ENCODE measurements at regions not wholly inside any gene's neighbourhood (a gene's known extent, or its start where the extent isn't known, plus 50 kb on each side); places are given as distances from the start of the nearest gene placed in this dataset.

- no peaks in the 10 kb centered on the region for H3K9me3 Mint-ChIP-seq (ENCODE audit: insufficient read depth)
- no peak overlapping the region for H3K27ac Mint-ChIP-seq
- ChIA-PET POLR2A (no interaction called here), CTCF (no interaction called here)
- H3K4me1 Mint-ChIP-seq (ENCODE audit: low read depth) = no peaks in the 10 kb centered on the region
- ATAC-seq = no peak
- no peaks in the 10 kb centered on the region for H3K27me3 Mint-ChIP-seq (ENCODE audit: low read depth)
- no peak overlapping the region for H3K4me3 Mint-ChIP-seq
- H3K36me3 Mint-ChIP-seq (ENCODE audit: low read depth) = no peaks in the 10 kb centered on the region
- DNase-seq = no peak
Observed at GRCh38 chr11:92859156-92859690, 110.2 kb upstream of the MTNR1B start.

GRCh38 chr11:92861634-92862033 is 107.8 kb upstream of the MTNR1B start:
- DNase-seq (no peak), ATAC-seq (no peak)
- Mint-ChIP-seq H3K27me3 (ENCODE audit: low read depth) (no peaks in the 10 kb centered on the region), H3K4me3 (no peak overlapping the region), H3K36me3 (ENCODE audit: low read depth) (no peaks in the 10 kb centered on the region), H3K4me1 (ENCODE audit: low read depth) (no peaks in the 10 kb centered on the region), H3K9me3 (ENCODE audit: insufficient read depth) (no peaks in the 10 kb centered on the region), H3K27ac (no peak overlapping the region)
- POLR2A ChIA-PET = no interaction called here
- CTCF ChIA-PET = no interaction called here

- H3K36me3 Mint-ChIP-seq (ENCODE audit: low read depth) = no peaks in the 10 kb centered on the region
- no peak overlapping the region for H3K27ac Mint-ChIP-seq
- no peak overlapping the region for H3K4me3 Mint-ChIP-seq
- no peak for ATAC-seq
- no peaks in the 10 kb centered on the region for H3K27me3 Mint-ChIP-seq (ENCODE audit: low read depth)
- ChIA-PET CTCF (no interaction called here), POLR2A (no interaction called here)
- no peaks in the 10 kb centered on the region for H3K9me3 Mint-ChIP-seq (ENCODE audit: insufficient read depth)
- H3K4me1 Mint-ChIP-seq (ENCODE audit: low read depth) = no peaks in the 10 kb centered on the region
- no peak for DNase-seq
Observed at GRCh38 chr11:92865352-92865751, 104.1 kb upstream of the MTNR1B start.

DNA sequence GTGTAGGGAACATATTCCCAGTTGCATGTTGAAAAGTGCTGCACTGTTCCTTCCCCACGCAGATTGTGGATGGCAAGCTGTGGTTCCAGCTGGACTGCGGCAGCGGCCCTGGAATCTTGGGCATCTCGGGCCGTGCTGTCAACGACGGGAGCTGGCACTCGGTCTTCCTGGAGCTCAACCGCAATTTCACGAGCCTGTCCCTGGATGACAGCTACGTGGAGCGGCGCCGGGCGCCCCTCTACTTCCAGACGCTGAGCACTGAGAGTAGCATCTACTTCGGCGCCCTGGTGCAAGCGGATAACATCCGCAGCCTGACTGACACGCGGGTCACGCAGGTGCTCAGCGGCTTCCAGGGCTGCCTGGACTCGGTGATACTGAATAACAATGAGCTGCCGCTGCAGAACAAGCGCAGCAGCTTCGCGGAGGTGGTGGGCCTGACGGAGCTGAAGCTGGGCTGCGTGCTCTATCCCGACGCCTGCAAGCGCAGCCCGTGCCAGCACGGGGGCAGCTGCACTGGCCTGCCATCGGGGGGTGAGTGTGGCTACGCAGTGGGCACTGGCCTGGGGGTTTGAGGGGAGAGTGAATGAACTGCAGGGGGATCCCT is 102.7 kb upstream of the MTNR1B start:
- Mint-ChIP-seq H3K27ac (no peak overlapping the region), H3K9me3 (ENCODE audit: insufficient read depth) (no peaks in the 10 kb centered on the region), H3K4me1 (ENCODE audit: low read depth) (no peaks in the 10 kb centered on the region), H3K36me3 (ENCODE audit: low read depth) (no peaks in the 10 kb centered on the region), H3K27me3 (ENCODE audit: low read depth) (no peaks in the 10 kb centered on the region), H3K4me3 (no peak overlapping the region)
- CTCF ChIA-PET = no interaction called here
- no peak for DNase-seq
- no peak for ATAC-seq
- POLR2A ChIA-PET = no interaction called here

DNA sequence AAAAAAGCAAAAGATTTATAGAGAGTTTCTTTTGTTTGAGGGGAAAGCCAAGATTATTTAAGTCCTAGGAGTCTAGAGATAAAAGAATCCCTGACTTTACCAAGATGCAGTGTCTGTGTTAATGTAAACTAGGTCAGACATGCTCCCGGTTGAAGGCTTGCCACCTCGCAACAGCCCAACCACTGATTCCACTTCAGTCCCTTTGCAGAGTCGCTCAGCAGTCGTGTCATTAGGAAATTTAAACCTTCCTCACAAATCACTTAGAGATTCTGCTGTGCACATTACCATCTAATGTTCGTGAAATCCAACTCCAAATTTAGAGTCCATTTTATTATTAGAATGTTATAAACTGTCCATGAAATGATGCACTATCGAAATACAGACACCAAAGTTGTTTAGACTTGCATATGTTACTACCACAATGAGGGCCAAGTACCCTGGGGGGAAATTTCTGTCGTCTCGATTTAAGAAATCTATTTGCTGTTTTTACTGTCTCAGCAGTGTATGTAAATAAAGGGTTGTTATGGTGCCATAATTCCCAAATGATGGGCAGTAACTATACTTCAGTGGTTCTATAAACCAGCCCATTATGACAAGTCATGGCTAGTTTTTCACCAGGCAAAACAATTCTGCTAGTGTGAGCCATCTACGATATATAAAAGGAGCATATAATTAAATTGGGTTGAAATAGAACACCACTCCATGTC is 101.4 kb upstream of the MTNR1B start:
- no peaks in the 10 kb centered on the region for H3K27me3 Mint-ChIP-seq (ENCODE audit: low read depth)
- POLR2A ChIA-PET = no interaction called here
- no peak overlapping the region for H3K4me3 Mint-ChIP-seq
- no peak overlapping the region for H3K27ac Mint-ChIP-seq
- H3K4me1 Mint-ChIP-seq (ENCODE audit: low read depth) = no peaks in the 10 kb centered on the region
- no peaks in the 10 kb centered on the region for H3K9me3 Mint-ChIP-seq (ENCODE audit: insufficient read depth)
- ATAC-seq (no peak), DNase-seq (no peak)
- no peaks in the 10 kb centered on the region for H3K36me3 Mint-ChIP-seq (ENCODE audit: low read depth)
- CTCF ChIA-PET = no interaction called here

GRCh38 chr11:92869716-92870115 is 99.7 kb upstream of the MTNR1B start:
- Mint-ChIP-seq H3K4me1 (ENCODE audit: low read depth) (no peaks in the 10 kb centered on the region), H3K36me3 (ENCODE audit: low read depth) (no peaks in the 10 kb centered on the region), H3K9me3 (ENCODE audit: insufficient read depth) (no peaks in the 10 kb centered on the region), H3K4me3 (no peak overlapping the region), H3K27me3 (ENCODE audit: low read depth) (no peaks in the 10 kb centered on the region), H3K27ac (no peak overlapping the region)
- CTCF ChIA-PET = no interaction called here
- POLR2A ChIA-PET = no interaction called here
- no peak for DNase-seq
- ATAC-seq = no peak

DNA sequence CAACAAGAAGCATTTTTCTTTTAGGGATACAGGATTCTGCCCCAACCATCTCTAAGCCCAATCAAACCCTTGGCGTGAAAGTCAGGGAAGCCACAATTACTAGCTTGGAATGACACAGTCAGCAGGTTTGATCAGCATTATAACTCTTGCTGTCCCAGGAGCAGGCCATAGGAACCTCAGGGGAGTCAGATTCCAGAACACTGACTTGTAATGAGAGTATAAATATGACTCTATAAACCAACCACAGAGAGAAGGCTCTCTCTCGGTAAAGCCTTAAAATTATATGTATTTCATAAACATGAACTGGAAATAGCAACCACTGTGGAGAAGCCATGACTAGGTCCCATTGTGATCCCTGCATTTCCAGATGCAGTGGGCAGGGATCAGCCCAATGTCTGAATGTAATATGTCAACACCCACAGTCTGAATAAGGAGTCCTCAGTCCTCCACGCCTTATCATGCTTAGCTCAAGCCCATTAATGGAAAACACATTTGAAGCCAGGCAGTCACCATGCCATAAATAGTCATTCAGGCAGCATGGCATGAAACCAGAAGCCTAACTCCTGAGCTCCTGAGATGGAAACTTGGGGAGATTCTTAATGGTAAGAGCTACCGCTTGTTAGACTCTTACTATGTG is 99.1 kb upstream of the MTNR1B start:
- POLR2A ChIA-PET = no interaction called here
- Mint-ChIP-seq H3K36me3 (ENCODE audit: low read depth) (no peaks in the 10 kb centered on the region), H3K27me3 (ENCODE audit: low read depth) (no peaks in the 10 kb centered on the region), H3K27ac (no peak overlapping the region), H3K4me1 (ENCODE audit: low read depth) (no peaks in the 10 kb centered on the region), H3K9me3 (ENCODE audit: insufficient read depth) (no peaks in the 10 kb centered on the region), H3K4me3 (no peak overlapping the region)
- CTCF ChIA-PET = no interaction called here
- no peak for DNase-seq
- ATAC-seq = no peak

DNA sequence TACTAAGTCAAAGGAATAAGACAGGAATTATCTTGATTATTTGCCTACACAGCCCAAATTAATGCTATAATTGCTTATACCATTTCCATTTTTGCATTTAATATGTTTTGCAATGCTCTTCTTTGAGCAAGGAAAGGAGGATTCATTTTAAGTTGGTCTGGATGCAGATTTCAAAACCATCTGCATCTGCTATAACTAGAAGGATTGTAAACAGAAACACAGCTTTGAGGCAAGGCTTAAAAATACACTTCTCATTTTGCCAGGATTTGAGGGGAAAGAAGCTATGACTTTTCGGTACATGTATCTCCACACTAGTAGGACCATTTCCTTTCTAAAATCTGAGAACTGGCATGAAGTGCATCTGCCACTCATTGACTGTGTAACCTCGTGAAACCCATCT is 95.9 kb upstream of the MTNR1B start:
- Mint-ChIP-seq H3K4me3 (no peak overlapping the region), H3K9me3 (ENCODE audit: insufficient read depth) (no peaks in the 10 kb centered on the region), H3K36me3 (ENCODE audit: low read depth) (no peaks in the 10 kb centered on the region), H3K27me3 (ENCODE audit: low read depth) (no peaks in the 10 kb centered on the region), H3K27ac (no peak overlapping the region), H3K4me1 (ENCODE audit: low read depth) (no peaks in the 10 kb centered on the region)
- no peak for ATAC-seq
- no peak for DNase-seq
- POLR2A ChIA-PET = no interaction called here
- CTCF ChIA-PET = no interaction called here

GRCh38 chr11:92875473-92875872 is 94.0 kb upstream of the MTNR1B start:
- Mint-ChIP-seq H3K4me1 (ENCODE audit: low read depth) (no peaks in the 10 kb centered on the region), H3K27me3 (ENCODE audit: low read depth) (no peaks in the 10 kb centered on the region), H3K27ac (no peak overlapping the region), H3K9me3 (ENCODE audit: insufficient read depth) (no peaks in the 10 kb centered on the region), H3K36me3 (ENCODE audit: low read depth) (no peaks in the 10 kb centered on the region), H3K4me3 (no peak overlapping the region)
- ChIA-PET POLR2A (no interaction called here), CTCF (no interaction called here)
- DNase-seq = no peak
- no peak for ATAC-seq

DNA sequence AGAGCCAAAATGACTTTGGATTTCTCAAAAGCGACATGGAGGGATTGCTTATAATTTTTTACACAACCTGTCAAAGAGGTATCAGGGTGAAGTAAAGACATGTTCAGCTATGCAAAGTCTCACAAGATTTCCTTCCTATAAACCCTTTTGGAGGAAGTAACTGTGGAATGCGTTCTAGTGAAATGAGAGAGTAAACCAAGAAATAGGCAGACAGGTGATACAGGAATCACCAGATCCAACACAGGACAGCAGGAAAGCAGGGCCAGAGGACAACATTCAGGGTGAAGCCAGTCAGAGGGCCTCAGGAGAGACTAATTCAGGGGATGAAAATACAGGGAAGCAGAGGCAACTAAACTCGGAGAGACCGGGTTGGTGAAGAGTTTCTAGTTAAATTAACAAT is 90.4 kb upstream of the MTNR1B start:
- no peak overlapping the region for H3K4me3 Mint-ChIP-seq
- H3K4me1 Mint-ChIP-seq (ENCODE audit: low read depth) = no peaks in the 10 kb centered on the region
- H3K27ac Mint-ChIP-seq = no peak overlapping the region
- DNase-seq = no peak
- POLR2A ChIA-PET = no interaction called here
- H3K36me3 Mint-ChIP-seq (ENCODE audit: low read depth) = no peaks in the 10 kb centered on the region
- ATAC-seq = no peak
- H3K27me3 Mint-ChIP-seq (ENCODE audit: low read depth) = no peaks in the 10 kb centered on the region
- CTCF ChIA-PET = no interaction called here
- no peaks in the 10 kb centered on the region for H3K9me3 Mint-ChIP-seq (ENCODE audit: insufficient read depth)

DNA sequence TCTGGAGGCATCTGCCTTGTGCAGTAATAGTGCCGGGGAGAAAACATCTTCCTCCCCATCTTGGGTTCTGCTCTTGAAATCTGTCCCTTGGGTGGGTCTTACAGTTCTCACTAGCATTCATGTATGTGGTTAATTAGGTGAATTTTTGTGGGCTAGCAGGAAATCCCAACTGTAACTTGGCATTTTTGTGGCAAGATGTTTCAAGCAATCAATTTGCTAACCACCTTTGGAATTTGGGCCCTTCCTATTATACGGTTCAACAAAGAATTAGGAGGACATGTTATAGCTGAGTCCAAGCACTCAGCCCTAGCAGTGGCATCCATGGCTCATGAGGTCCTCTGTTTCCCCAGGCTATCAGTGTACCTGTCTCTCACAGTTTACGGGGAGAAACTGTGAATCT is 89.1 kb upstream of the MTNR1B start:
- Mint-ChIP-seq H3K4me3 (no peak overlapping the region), H3K27ac (no peak overlapping the region), H3K27me3 (ENCODE audit: low read depth) (no peaks in the 10 kb centered on the region), H3K4me1 (ENCODE audit: low read depth) (no peaks in the 10 kb centered on the region), H3K9me3 (ENCODE audit: insufficient read depth) (no peaks in the 10 kb centered on the region), H3K36me3 (ENCODE audit: low read depth) (no peaks in the 10 kb centered on the region)
- ATAC-seq (no peak), DNase-seq (no peak)
- ChIA-PET POLR2A (no interaction called here), CTCF (no interaction called here)

GRCh38 chr11:92881940-92882450 is 87.5 kb upstream of the MTNR1B start:
- no peaks in the 10 kb centered on the region for H3K4me1 Mint-ChIP-seq (ENCODE audit: low read depth)
- no peaks in the 10 kb centered on the region for H3K27me3 Mint-ChIP-seq (ENCODE audit: low read depth)
- ATAC-seq = no peak
- CTCF ChIA-PET = no interaction called here
- H3K27ac Mint-ChIP-seq = no peak overlapping the region
- no peak for DNase-seq
- H3K36me3 Mint-ChIP-seq (ENCODE audit: low read depth) = no peaks in the 10 kb centered on the region
- POLR2A ChIA-PET = no interaction called here
- H3K4me3 Mint-ChIP-seq = no peak overlapping the region
- H3K9me3 Mint-ChIP-seq (ENCODE audit: insufficient read depth) = no peaks in the 10 kb centered on the region

Data from activated CD8-positive, alpha-beta T cell treated with anti-CD3 and anti-CD28 coated beads, Interleukin-2, amount 10 ng/mL, durations not matched to agents 7 days and 5 days (primary cell).